ENCODE measurements at regions not wholly inside any gene's neighbourhood (a gene's known extent, or its start where the extent isn't known, plus 50 kb on each side); places are given as distances from the start of the nearest gene placed in this dataset.

GRCh38 chr6:131368198-131368911, 204.7 kb upstream of the ARG1 start:
- no peak overlapping the region for H3K4me3 ChIP-seq (ENCODE audit: insufficient read length, low read depth)
- no peaks in the 10 kb centered on the region; the same call in 1 of the 2 replicates for H3K9me3 ChIP-seq (ENCODE audit: insufficient read depth, low read length)
- H3K9ac ChIP-seq (ENCODE audit: insufficient read length, low read depth), result no peak overlapping the region
- H3K27me3 ChIP-seq (ENCODE audit: insufficient read depth, insufficient read length), result no peaks in the 10 kb centered on the region
- TF ChIP-seq ZNF274 (IDR thresholded peaks at IDR 0.05; ENCODE audit: low read depth, low read length), result no peak
- TF ChIP-seq YY1 (IDR thresholded peaks at IDR 0.05; ENCODE audit: insufficient read depth, insufficient read length), result no peak
- TF ChIP-seq SUZ12 (IDR thresholded peaks at IDR 0.05; ENCODE audit: extremely low read depth, insufficient read depth, insufficient read length), result no peak
- H3K4me1 ChIP-seq (ENCODE audit: insufficient read depth, insufficient read length), result no peaks in the 10 kb centered on the region
- no peaks in the 10 kb centered on the region for H3K36me3 ChIP-seq (ENCODE audit: insufficient read depth, insufficient read length, low read length)
- DNase-seq (ENCODE audit: low read depth, low spot score), result no peak

GRCh38 chr6:131372535-131372934, 200.5 kb upstream of the ARG1 start:
- no peak for DNase-seq (ENCODE audit: low read depth, low spot score)
- H3K4me3 ChIP-seq (ENCODE audit: insufficient read length, low read depth), result no peak overlapping the region
- TF ChIP-seq SUZ12 (IDR thresholded peaks at IDR 0.05; ENCODE audit: extremely low read depth, insufficient read depth, insufficient read length) (no peak), YY1 (IDR thresholded peaks at IDR 0.05; ENCODE audit: insufficient read depth, insufficient read length) (no peak), ZNF274 (IDR thresholded peaks at IDR 0.05; ENCODE audit: low read depth, low read length) (no peak)

GRCh38 chr6:131377112-131377705, 195.8 kb upstream of the ARG1 start:
- H3K9me3 ChIP-seq (ENCODE audit: insufficient read depth, low read length), result no peaks in the 10 kb centered on the region
- H3K27me3 ChIP-seq (ENCODE audit: insufficient read depth, insufficient read length), result no peaks in the 10 kb centered on the region
- H3K4me1 ChIP-seq (ENCODE audit: insufficient read depth, insufficient read length), result no peaks in the 10 kb centered on the region
- no peak overlapping the region for H3K9ac ChIP-seq (ENCODE audit: insufficient read length, low read depth)
- no peak for DNase-seq (ENCODE audit: low read depth, low spot score)
- TF ChIP-seq SUZ12 (IDR thresholded peaks at IDR 0.05; ENCODE audit: extremely low read depth, insufficient read depth, insufficient read length), result no peak
- no peak for TF ChIP-seq ZNF274 (IDR thresholded peaks at IDR 0.05; ENCODE audit: low read depth, low read length)
- no peak for TF ChIP-seq YY1 (IDR thresholded peaks at IDR 0.05; ENCODE audit: insufficient read depth, insufficient read length)
- no peaks in the 10 kb centered on the region for H3K36me3 ChIP-seq (ENCODE audit: insufficient read depth, insufficient read length, low read length)
- no peak overlapping the region for H3K4me3 ChIP-seq (ENCODE audit: insufficient read length, low read depth)

More at GRCh38 chr6:131372535-131372934, 200.5 kb upstream of the ARG1 start:
- H3K9me3 ChIP-seq (ENCODE audit: insufficient read depth, low read length), result no peaks in the 10 kb centered on the region; the same call in 1 of the 2 replicates
- no peaks in the 10 kb centered on the region for H3K27me3 ChIP-seq (ENCODE audit: insufficient read depth, insufficient read length)
- no peaks in the 10 kb centered on the region for H3K4me1 ChIP-seq (ENCODE audit: insufficient read depth, insufficient read length)
- H3K9ac ChIP-seq (ENCODE audit: insufficient read length, low read depth), result no peak overlapping the region
- no peaks in the 10 kb centered on the region for H3K36me3 ChIP-seq (ENCODE audit: insufficient read depth, insufficient read length, low read length)

GRCh38 chr6:131378874-131379273, 194.2 kb upstream of the ARG1 start:
- DNase-seq (ENCODE audit: low read depth, low spot score), result no peak
- TF ChIP-seq SUZ12 (IDR thresholded peaks at IDR 0.05; ENCODE audit: extremely low read depth, insufficient read depth, insufficient read length), result no peak
- no peaks in the 10 kb centered on the region for H3K9me3 ChIP-seq (ENCODE audit: insufficient read depth, low read length)

GRCh38 chr6:131379948-131380347, 193.1 kb upstream of the ARG1 start:
- no peaks in the 10 kb centered on the region for H3K9me3 ChIP-seq (ENCODE audit: insufficient read depth, low read length)
- H3K27me3 ChIP-seq (ENCODE audit: insufficient read depth, insufficient read length), result no peaks in the 10 kb centered on the region
- no peak overlapping the region for H3K9ac ChIP-seq (ENCODE audit: insufficient read length, low read depth)
- no peaks in the 10 kb centered on the region for H3K4me1 ChIP-seq (ENCODE audit: insufficient read depth, insufficient read length)
- DNase-seq (ENCODE audit: low read depth, low spot score), result no peak
- no peak for TF ChIP-seq YY1 (IDR thresholded peaks at IDR 0.05; ENCODE audit: insufficient read depth, insufficient read length)
- no peak for TF ChIP-seq SUZ12 (IDR thresholded peaks at IDR 0.05; ENCODE audit: extremely low read depth, insufficient read depth, insufficient read length)
- no peak for TF ChIP-seq ZNF274 (IDR thresholded peaks at IDR 0.05; ENCODE audit: low read depth, low read length)
- no peak overlapping the region for H3K4me3 ChIP-seq (ENCODE audit: insufficient read length, low read depth)
- H3K36me3 ChIP-seq (ENCODE audit: insufficient read depth, insufficient read length, low read length), result no peaks in the 10 kb centered on the region

More at GRCh38 chr6:131378874-131379273, 194.2 kb upstream of the ARG1 start:
- Histone ChIP-seq H3K4me3 (ENCODE audit: insufficient read length, low read depth) (no peak overlapping the region), H3K36me3 (ENCODE audit: insufficient read depth, insufficient read length, low read length) (no peaks in the 10 kb centered on the region), H3K4me1 (ENCODE audit: insufficient read depth, insufficient read length) (no peaks in the 10 kb centered on the region), H3K9ac (ENCODE audit: insufficient read length, low read depth) (no peak overlapping the region), H3K27me3 (ENCODE audit: insufficient read depth, insufficient read length) (no peaks in the 10 kb centered on the region)

- H3K9ac ChIP-seq (ENCODE audit: insufficient read length, low read depth), result no peak overlapping the region
- H3K27me3 ChIP-seq (ENCODE audit: insufficient read depth, insufficient read length), result no peaks in the 10 kb centered on the region
- H3K36me3 ChIP-seq (ENCODE audit: insufficient read depth, insufficient read length, low read length), result no peaks in the 10 kb centered on the region
- no peak overlapping the region for H3K4me3 ChIP-seq (ENCODE audit: insufficient read length, low read depth)
- H3K9me3 ChIP-seq (ENCODE audit: insufficient read depth, low read length), result no peaks in the 10 kb centered on the region
- TF ChIP-seq SUZ12 (IDR thresholded peaks at IDR 0.05; ENCODE audit: extremely low read depth, insufficient read depth, insufficient read length) (no peak), ZNF274 (IDR thresholded peaks at IDR 0.05; ENCODE audit: low read depth, low read length) (no peak), YY1 (IDR thresholded peaks at IDR 0.05; ENCODE audit: insufficient read depth, insufficient read length) (no peak)
- DNase-seq (ENCODE audit: low read depth, low spot score), result no peak
- no peaks in the 10 kb centered on the region for H3K4me1 ChIP-seq (ENCODE audit: insufficient read depth, insufficient read length)
These were observed 191.8 kb upstream of the ARG1 start for GRCh38 chr6:131381052-131381708.

GRCh38 chr6:131381709-131382093, 191.3 kb upstream of the ARG1 start:
- no peak for DNase-seq (ENCODE audit: low read depth, low spot score)
- TF ChIP-seq SUZ12 (IDR thresholded peaks at IDR 0.05; ENCODE audit: extremely low read depth, insufficient read depth, insufficient read length) (no peak), YY1 (IDR thresholded peaks at IDR 0.05; ENCODE audit: insufficient read depth, insufficient read length) (no peak)
- no peaks in the 10 kb centered on the region for H3K9me3 ChIP-seq (ENCODE audit: insufficient read depth, low read length)

More at GRCh38 chr6:131381709-131382093, 191.3 kb upstream of the ARG1 start:
- H3K4me1 ChIP-seq (ENCODE audit: insufficient read depth, insufficient read length), result no peaks in the 10 kb centered on the region
- H3K9ac ChIP-seq (ENCODE audit: insufficient read length, low read depth), result no peak overlapping the region
- H3K36me3 ChIP-seq (ENCODE audit: insufficient read depth, insufficient read length, low read length), result no peaks in the 10 kb centered on the region
- H3K4me3 ChIP-seq (ENCODE audit: insufficient read length, low read depth), result no peak overlapping the region
- no peaks in the 10 kb centered on the region for H3K27me3 ChIP-seq (ENCODE audit: insufficient read depth, insufficient read length)

Measured in NT2/D1 (cell line).